H1 (cell line): ENCODE measurements at regions not wholly inside any gene's neighbourhood (a gene's known extent, or its start where the extent isn't known, plus 50 kb on each side); places are given as distances from the start of the nearest gene placed in this dataset.

Experiments used
- CTCF ChIA-PET: fragments of 300-600 bp; sonication (Branson Sonifier 250); formaldehyde crosslinking; loops from one replicate; lab custom pipeline; 2021; ENCODE audit not compliant: partially characterized antibody; lab: Charles Lee
- POLR2A ChIA-PET: fragments of 300-600 bp; sonication (Branson Sonifier 250); formaldehyde crosslinking; loops from one replicate; lab custom pipeline; 2021; ENCODE audit warnings: inconsistent platforms; ENCODE audit not compliant: partially characterized antibody; lab: Charles Lee
- DNase-seq, 2 experiments: peaks; one replicate each; pipeline versions ENCODE4 v3.0.0 to v3.0.0-alpha.2; 2010 to 2022; ENCODE audit warnings: low spot score in 2 of 2, low read depth in 1 of 2, mixed read lengths in 1 of 2
- FAIRE-seq: peaks from 2 replicates; lab custom pipeline; 2011; peaks lifted over from hg19 to GRCh38; lab: Jason Lieb, UNC
- H2AFZ ChIP-seq: 2 replicates; pipeline ENCODE4 v1.8.1; 2012; ENCODE audit warnings: low read length, inconsistent platforms
- H2AK5ac ChIP-seq: 2 replicates; pipeline ENCODE4 v1.6.1; 2013; ENCODE audit warnings: low read depth, low read length
- H2BK120ac ChIP-seq: replicated peaks from 2 replicates; pipeline ENCODE3; 2013; ENCODE audit warnings: low read depth, low read length, inconsistent platforms
- H2BK12ac ChIP-seq: 2 replicates; pipeline ENCODE4 v1.6.1; 2013; ENCODE audit warnings: low read depth, low read length
- H2BK15ac ChIP-seq: 2 replicates; pipeline ENCODE4 v1.6.1; 2013; ENCODE audit warnings: low read length
- H2BK20ac ChIP-seq: 2 replicates; pipeline ENCODE4 v1.6.1; 2013; ENCODE audit warnings: low read length
- H2BK5ac ChIP-seq: 2 replicates; pipeline ENCODE4 v1.6.1; 2013; ENCODE audit warnings: low read depth, low read length
- H3K14ac ChIP-seq: 2 replicates; pipeline ENCODE4 v1.6.1; 2013; ENCODE audit warnings: inconsistent platforms; ENCODE audit not compliant: insufficient read length
- H3K18ac ChIP-seq: 2 replicates; pipeline ENCODE4 v1.6.1; 2013; ENCODE audit warnings: low read length; ENCODE audit errors: extremely low read depth
- H3K23ac ChIP-seq: 2 replicates; pipeline ENCODE4 v1.6.1; 2013; ENCODE audit warnings: inconsistent platforms; ENCODE audit not compliant: insufficient read length
- H3K23me2 ChIP-seq: 2 replicates; pipeline ENCODE4 v1.6.1; 2013; ENCODE audit warnings: low read depth, low read length
- H3K27ac ChIP-seq: 2 replicates; pipeline ENCODE4 v1.6.1; 2011; ENCODE audit warnings: low read depth, low read length, inconsistent platforms
- H3K27me3 ChIP-seq, 4 experiments: replicated peaks in 1 of 4; 1 replicate in 1 of 4; 2 replicates in 3 of 4; pipeline versions ENCODE4 v1.6.1 to v1.8.1; 2011 to 2013; ENCODE audit warnings: low read length in 3 of 4, mild to moderate bottlenecking in 3 of 4, inconsistent platforms in 2 of 4, mixed read lengths in 2 of 4, moderate library complexity in 1 of 4; ENCODE audit not compliant: control insufficient read depth in 3 of 4, insufficient read depth in 3 of 4; ENCODE audit errors: extremely low read depth in 1 of 4
- H3K36me3 ChIP-seq, 4 experiments: 2 replicates each; pipeline versions ENCODE4 v1.6.1 to v1.8.1; 2011 to 2013; ENCODE audit warnings: mild to moderate bottlenecking in 4 of 4, low read length in 3 of 4, moderate library complexity in 2 of 4, control low read depth in 1 of 4, inconsistent platforms in 1 of 4; ENCODE audit not compliant: insufficient read depth in 4 of 4, control insufficient read depth in 2 of 4
- H3K4ac ChIP-seq: replicated peaks from 2 replicates; pipeline ENCODE3; 2013; ENCODE audit warnings: low read length, low read depth, mixed read lengths, inconsistent platforms; ENCODE audit not compliant: insufficient read length
- H3K4me1 ChIP-seq, 4 experiments: replicated peaks in 1 of 4; 1 replicate in 1 of 4; 2 replicates in 3 of 4; pipeline versions ENCODE4 v1.6.1 to v1.8.1; 2011 to 2013; ENCODE audit warnings: low read length in 3 of 4, inconsistent platforms in 2 of 4, mixed read lengths in 1 of 4; ENCODE audit not compliant: insufficient read depth in 4 of 4, control insufficient read depth in 3 of 4
- H3K4me2 ChIP-seq, 2 experiments: 2 replicates each; pipeline versions ENCODE4 v1.6.1 to v1.8.1; 2011 to 2013; ENCODE audit warnings: low read depth in 2 of 2, low read length in 2 of 2, control low read depth in 1 of 2, inconsistent platforms in 1 of 2, mild to moderate bottlenecking in 1 of 2; ENCODE audit not compliant: insufficient read depth in 1 of 2
- H3K4me3 ChIP-seq, 4 experiments: fragments of 200-600, 300-600 bp in 1 of 4; sonication (generic), shearing (Covaris generic), sonication (Bioruptor Twin) in 1 of 4; 2 replicates each; pipeline versions ENCODE4 v1.5.1 to v1.8.1; 2011 to 2016; ENCODE audit warnings: low read length in 4 of 4, low read depth in 3 of 4, control low read depth in 2 of 4, inconsistent platforms in 2 of 4, mild to moderate bottlenecking in 2 of 4, mixed read lengths in 1 of 4, moderate library complexity in 1 of 4; ENCODE audit not compliant: insufficient read depth in 2 of 4; ENCODE audit errors: extremely low read depth in 1 of 4
- H3K56ac ChIP-seq: replicated peaks from 2 replicates; pipeline ENCODE3; 2013; ENCODE audit warnings: low read depth, mild to moderate bottlenecking, mixed read lengths, low read length, inconsistent platforms; ENCODE audit not compliant: insufficient read length
- H3K79me1 ChIP-seq: 2 replicates; pipeline ENCODE4 v1.6.1; 2013; ENCODE audit warnings: low read depth, low read length, control low read depth
- H3K79me2 ChIP-seq, 2 experiments: 2 replicates each; pipeline versions ENCODE4 v1.6.1 to v1.8.1; 2012 to 2013; ENCODE audit warnings: low read length in 2 of 2, mild to moderate bottlenecking in 2 of 2, inconsistent platforms in 1 of 2; ENCODE audit not compliant: insufficient read depth in 2 of 2, control insufficient read depth in 1 of 2
- H3K9ac ChIP-seq, 4 experiments: replicated peaks in 1 of 4; 1 replicate in 1 of 4; 2 replicates in 3 of 4; pipeline versions ENCODE4 v1.6.1 to v1.8.1; 2011 to 2013; ENCODE audit warnings: low read depth in 3 of 4, low read length in 3 of 4, control low read depth in 2 of 4, mild to moderate bottlenecking in 2 of 4, moderate library complexity in 2 of 4, inconsistent platforms in 1 of 4; ENCODE audit errors: extremely low read depth in 1 of 4
- H3K9me3 ChIP-seq, 2 experiments: 2 replicates each; pipeline versions ENCODE4 v1.6.1 to v1.8.1; 2012 to 2013; ENCODE audit warnings: mild to moderate bottlenecking in 2 of 2, moderate library complexity in 2 of 2, control low read depth in 1 of 2, inconsistent platforms in 1 of 2, low read depth in 1 of 2, low read length in 1 of 2, mixed read lengths in 1 of 2; ENCODE audit not compliant: insufficient read depth in 2 of 2
- H4K20me1 ChIP-seq, 2 experiments: replicated peaks in 1 of 2; 2 replicates each; pipeline versions ENCODE3 to v1.8.1; 2011 to 2013; ENCODE audit warnings: inconsistent platforms in 2 of 2, low read length in 2 of 2, mild to moderate bottlenecking in 1 of 2; ENCODE audit not compliant: insufficient read depth in 2 of 2, control insufficient read depth in 1 of 2
- H4K5ac ChIP-seq: 2 replicates; pipeline ENCODE4 v1.6.1; 2013; ENCODE audit warnings: low read length, low read depth, mixed read lengths, inconsistent platforms; ENCODE audit not compliant: insufficient read length
- H4K8ac ChIP-seq: 2 replicates; pipeline ENCODE4 v1.8.0; 2013; ENCODE audit warnings: mild to moderate bottlenecking, moderate library complexity, low read length, inconsistent platforms; ENCODE audit not compliant: insufficient read depth; ENCODE audit errors: extremely low read depth
- H4K91ac ChIP-seq: replicated peaks from 2 replicates; pipeline ENCODE3; 2013; ENCODE audit warnings: low read length, mixed read lengths, inconsistent platforms; ENCODE audit not compliant: insufficient read length
- CTBP2 ChIP-seq: IDR thresholded peaks from 2 replicates; pipeline ENCODE4 v1.7.0; 2011; ENCODE audit warnings: borderline replicate concordance, mild to moderate bottlenecking, moderate library complexity, mixed read lengths, low read length; ENCODE audit not compliant: insufficient read depth, insufficient read length
- HDAC6 ChIP-seq: IDR thresholded peaks from one replicate; pipeline ENCODE4 v1.7.1; 2012; ENCODE audit warnings: low read depth, mild to moderate bottlenecking, inconsistent platforms, low read length, moderate library complexity
- KDM5A ChIP-seq: fragments of 200-600 bp; IDR thresholded peaks from 2 replicates; pipeline ENCODE4 v1.7.1; 2012; ENCODE audit warnings: mild to moderate bottlenecking, low read length, inconsistent platforms, mixed read lengths
- NANOG ChIP-seq: IDR thresholded peaks from 2 replicates; pipeline ENCODE4 v1.6.1; 2011; ENCODE audit warnings: low read length, low read depth, mild to moderate bottlenecking, inconsistent platforms; ENCODE audit not compliant: insufficient read depth, poor library complexity, severe bottlenecking
- SP4 ChIP-seq: IDR thresholded peaks from 2 replicates; pipeline ENCODE4 v1.6.1; 2012; ENCODE audit warnings: low read length, inconsistent platforms
- SRF ChIP-seq: IDR thresholded peaks from 2 replicates; pipeline ENCODE4 v1.6.1; 2011; ENCODE audit warnings: mild to moderate bottlenecking, low read depth, low read length, moderate library complexity
- TCF12 ChIP-seq: IDR thresholded peaks from 2 replicates; pipeline ENCODE4 v1.6.1; 2011; ENCODE audit warnings: low read depth, mild to moderate bottlenecking, low read length
- WGBS, 2 experiments: shearing (Covaris generic) in 1 of 2; methylation state at CpG; one replicate each; pipeline versions ENCODE4 v1.1.6 to v1.1.7; 2013 to 2015; ENCODE audit warnings: low lambda C conversion rate in 2 of 2, mixed read lengths in 2 of 2, inconsistent platforms in 1 of 2, low coverage in 1 of 2, missing lambda C conversion rate in 1 of 2; ENCODE audit not compliant: insufficient replicate concordance in 2 of 2, insufficient coverage in 1 of 2, insufficient read length in 1 of 2; ENCODE audit errors: extremely low coverage in 1 of 2, missing lambda C conversion rate in 1 of 2; 5-methylcytosine and 5-hydroxymethylcytosine counted together

DNA sequence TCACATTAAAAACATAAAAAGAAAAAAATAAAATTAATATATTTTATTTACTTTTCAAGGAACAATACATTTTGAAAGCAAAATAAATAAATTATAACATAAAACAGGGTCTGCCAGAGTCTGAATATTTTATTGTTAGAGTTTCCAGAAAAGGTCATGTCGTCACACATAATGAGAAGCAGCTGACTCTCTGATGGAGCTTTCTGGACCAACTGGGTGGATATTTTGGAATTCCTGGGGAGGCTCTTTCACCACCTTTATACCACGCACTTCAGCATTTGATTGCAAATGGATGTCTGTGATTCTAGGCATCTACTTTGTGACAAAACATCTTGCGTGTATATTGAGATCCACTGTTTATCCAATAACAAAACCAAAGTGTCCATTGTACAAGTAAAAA is 455.0 kb upstream of the CCDC179 start:
- H4K5ac ChIP-seq = no peak overlapping the region
- H3K4me1 ChIP-seq = no peaks in the 10 kb centered on the region
- no peak overlapping the region for H4K91ac ChIP-seq
- no peak overlapping the region for H2BK15ac ChIP-seq
- H3K36me3 ChIP-seq = no peaks in the 10 kb centered on the region
- POLR2A ChIA-PET = no interaction called here
- H2BK12ac ChIP-seq = no peak overlapping the region
- DNase-seq (no peak), FAIRE-seq (no peak)
- no peak overlapping the region for H3K4me3 ChIP-seq
- H3K23ac ChIP-seq = no peak overlapping the region
- H3K56ac ChIP-seq = no peak overlapping the region
- no peak overlapping the region for H3K18ac ChIP-seq
- no peak overlapping the region for H2BK120ac ChIP-seq
- CTCF ChIA-PET = interaction anchor here (0.6 kb wide), 1 partner anchor 775 kb away, joined by 3 read pairs; no protein-coding TSS in a partner anchor
- no peak overlapping the region for H3K4me2 ChIP-seq
- H3K27ac ChIP-seq = no peak overlapping the region
- TF ChIP-seq NANOG = no peak
- no peak for TF ChIP-seq SP4
- no peak for TF ChIP-seq TCF12
- TF ChIP-seq SRF = no peak
- no peak for TF ChIP-seq HDAC6
- TF ChIP-seq KDM5A = no peak
- no peak for TF ChIP-seq CTBP2
- no peaks in the 10 kb centered on the region for H3K79me2 ChIP-seq
- no peak overlapping the region for H3K4ac ChIP-seq
- H3K14ac ChIP-seq = no peak overlapping the region
- 90% methylated on average over 3 of the region's 3 CpGs; no CpG with 5 or more reads in 1 of the 2 experiments for WGBS, 2 experiments
- H2AK5ac ChIP-seq = no peak overlapping the region
- no peaks in the 10 kb centered on the region for H4K20me1 ChIP-seq
- no peaks in the 10 kb centered on the region for H3K23me2 ChIP-seq
- no peak overlapping the region for H2BK20ac ChIP-seq
- no peak overlapping the region for H2AFZ ChIP-seq
- no peak overlapping the region for H3K9ac ChIP-seq
- H3K9me3 ChIP-seq = peaks cover 5 to 6% of the 10 kb centered on the region in 2 experiments
- no peak overlapping the region for H2BK5ac ChIP-seq
- no peaks in the 10 kb centered on the region for H3K79me1 ChIP-seq
- no peak overlapping the region for H4K8ac ChIP-seq
- H3K27me3 ChIP-seq = no peaks in the 10 kb centered on the region
